ENCODE measurements at regions not wholly inside any gene's neighbourhood (a gene's known extent, or its start where the extent isn't known, plus 50 kb on each side); places are given as distances from the start of the nearest gene placed in this dataset.

DNA sequence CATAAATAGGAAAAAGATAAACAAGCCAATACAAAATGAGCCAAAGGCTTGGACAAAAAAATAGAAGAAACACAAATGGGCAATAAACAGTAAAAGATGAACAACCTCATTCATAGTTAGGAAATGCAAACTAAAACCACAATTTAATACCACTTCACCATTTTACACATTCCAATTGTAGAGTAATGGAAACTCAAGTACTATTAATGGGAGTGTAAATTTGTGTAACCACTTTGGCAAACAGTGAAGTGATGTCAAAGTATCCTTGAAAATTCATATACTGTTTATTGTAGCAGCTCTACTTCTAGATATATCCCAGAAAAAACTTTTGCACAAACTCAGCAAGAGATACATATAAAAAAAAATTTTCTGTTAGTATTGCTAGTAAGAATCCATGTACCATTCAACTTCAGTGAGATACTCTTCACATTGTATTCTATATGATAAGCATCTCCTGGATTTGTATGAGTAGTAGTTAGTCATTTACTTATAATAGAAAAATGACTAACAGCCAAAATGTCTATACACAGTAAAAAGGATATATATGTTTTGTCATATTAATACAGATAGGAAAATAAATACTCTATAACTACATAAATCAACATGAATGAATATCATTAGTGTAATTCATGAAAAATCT, 229.8 kb downstream of the DKK2 start (continued):
- TF ChIP-seq, protein P1, sequence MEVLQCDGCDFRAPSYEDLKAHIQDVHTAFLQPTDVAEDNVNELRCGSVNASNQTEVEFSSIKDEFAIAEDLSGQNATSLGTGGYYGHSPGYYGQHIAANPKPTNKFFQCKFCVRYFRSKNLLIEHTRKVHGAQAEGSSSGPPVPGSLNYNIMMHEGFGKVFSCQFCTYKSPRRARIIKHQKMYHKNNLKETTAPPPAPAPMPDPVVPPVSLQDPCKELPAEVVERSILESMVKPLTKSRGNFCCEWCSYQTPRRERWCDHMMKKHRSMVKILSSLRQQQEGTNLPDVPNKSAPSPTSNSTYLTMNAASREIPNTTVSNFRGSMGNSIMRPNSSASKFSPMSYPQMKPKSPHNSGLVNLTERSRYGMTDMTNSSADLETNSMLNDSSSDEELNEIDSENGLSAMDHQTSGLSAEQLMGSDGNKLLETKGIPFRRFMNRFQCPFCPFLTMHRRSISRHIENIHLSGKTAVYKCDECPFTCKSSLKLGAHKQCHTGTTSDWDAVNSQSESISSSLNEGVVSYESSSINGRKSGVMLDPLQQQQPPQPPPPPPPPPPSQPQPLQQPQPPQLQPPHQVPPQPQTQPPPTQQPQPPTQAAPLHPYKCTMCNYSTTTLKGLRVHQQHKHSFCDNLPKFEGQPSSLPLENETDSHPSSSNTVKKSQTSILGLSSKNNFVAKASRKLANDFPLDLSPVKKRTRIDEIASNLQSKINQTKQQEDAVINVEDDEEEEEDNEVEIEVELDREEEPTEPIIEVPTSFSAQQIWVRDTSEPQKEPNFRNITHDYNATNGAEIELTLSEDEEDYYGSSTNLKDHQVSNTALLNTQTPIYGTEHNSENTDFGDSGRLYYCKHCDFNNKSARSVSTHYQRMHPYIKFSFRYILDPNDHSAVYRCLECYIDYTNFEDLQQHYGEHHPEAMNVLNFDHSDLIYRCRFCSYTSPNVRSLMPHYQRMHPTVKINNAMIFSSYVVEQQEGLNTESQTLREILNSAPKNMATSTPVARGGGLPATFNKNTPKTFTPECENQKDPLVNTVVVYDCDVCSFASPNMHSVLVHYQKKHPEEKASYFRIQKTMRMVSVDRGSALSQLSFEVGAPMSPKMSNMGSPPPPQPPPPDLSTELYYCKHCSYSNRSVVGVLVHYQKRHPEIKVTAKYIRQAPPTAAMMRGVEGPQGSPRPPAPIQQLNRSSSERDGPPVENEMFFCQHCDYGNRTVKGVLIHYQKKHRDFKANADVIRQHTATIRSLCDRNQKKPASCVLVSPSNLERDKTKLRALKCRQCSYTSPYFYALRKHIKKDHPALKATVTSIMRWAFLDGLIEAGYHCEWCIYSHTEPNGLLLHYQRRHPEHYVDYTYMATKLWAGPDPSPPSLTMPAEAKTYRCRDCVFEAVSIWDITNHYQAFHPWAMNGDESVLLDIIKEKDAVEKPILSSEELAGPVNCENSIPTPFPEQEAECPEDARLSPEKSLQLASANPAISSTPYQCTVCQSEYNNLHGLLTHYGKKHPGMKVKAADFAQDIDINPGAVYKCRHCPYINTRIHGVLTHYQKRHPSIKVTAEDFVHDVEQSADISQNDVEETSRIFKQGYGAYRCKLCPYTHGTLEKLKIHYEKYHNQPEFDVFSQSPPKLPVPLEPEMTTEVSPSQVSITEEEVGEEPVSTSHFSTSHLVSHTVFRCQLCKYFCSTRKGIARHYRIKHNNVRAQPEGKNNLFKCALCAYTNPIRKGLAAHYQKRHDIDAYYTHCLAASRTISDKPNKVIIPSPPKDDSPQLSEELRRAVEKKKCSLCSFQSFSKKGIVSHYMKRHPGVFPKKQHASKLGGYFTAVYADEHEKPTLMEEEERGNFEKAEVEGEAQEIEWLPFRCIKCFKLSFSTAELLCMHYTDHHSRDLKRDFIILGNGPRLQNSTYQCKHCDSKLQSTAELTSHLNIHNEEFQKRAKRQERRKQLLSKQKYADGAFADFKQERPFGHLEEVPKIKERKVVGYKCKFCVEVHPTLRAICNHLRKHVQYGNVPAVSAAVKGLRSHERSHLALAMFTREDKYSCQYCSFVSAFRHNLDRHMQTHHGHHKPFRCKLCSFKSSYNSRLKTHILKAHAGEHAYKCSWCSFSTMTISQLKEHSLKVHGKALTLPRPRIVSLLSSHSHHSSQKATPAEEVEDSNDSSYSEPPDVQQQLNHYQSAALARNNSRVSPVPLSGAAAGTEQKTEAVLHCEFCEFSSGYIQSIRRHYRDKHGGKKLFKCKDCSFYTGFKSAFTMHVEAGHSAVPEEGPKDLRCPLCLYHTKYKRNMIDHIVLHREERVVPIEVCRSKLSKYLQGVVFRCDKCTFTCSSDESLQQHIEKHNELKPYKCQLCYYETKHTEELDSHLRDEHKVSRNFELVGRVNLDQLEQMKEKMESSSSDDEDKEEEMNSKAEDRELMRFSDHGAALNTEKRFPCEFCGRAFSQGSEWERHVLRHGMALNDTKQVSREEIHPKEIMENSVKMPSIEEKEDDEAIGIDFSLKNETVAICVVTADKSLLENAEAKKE (CRISPR knock-in tag; IDR thresholded peaks at IDR 0.05): no peak
- TF ChIP-seq, protein P2, sequence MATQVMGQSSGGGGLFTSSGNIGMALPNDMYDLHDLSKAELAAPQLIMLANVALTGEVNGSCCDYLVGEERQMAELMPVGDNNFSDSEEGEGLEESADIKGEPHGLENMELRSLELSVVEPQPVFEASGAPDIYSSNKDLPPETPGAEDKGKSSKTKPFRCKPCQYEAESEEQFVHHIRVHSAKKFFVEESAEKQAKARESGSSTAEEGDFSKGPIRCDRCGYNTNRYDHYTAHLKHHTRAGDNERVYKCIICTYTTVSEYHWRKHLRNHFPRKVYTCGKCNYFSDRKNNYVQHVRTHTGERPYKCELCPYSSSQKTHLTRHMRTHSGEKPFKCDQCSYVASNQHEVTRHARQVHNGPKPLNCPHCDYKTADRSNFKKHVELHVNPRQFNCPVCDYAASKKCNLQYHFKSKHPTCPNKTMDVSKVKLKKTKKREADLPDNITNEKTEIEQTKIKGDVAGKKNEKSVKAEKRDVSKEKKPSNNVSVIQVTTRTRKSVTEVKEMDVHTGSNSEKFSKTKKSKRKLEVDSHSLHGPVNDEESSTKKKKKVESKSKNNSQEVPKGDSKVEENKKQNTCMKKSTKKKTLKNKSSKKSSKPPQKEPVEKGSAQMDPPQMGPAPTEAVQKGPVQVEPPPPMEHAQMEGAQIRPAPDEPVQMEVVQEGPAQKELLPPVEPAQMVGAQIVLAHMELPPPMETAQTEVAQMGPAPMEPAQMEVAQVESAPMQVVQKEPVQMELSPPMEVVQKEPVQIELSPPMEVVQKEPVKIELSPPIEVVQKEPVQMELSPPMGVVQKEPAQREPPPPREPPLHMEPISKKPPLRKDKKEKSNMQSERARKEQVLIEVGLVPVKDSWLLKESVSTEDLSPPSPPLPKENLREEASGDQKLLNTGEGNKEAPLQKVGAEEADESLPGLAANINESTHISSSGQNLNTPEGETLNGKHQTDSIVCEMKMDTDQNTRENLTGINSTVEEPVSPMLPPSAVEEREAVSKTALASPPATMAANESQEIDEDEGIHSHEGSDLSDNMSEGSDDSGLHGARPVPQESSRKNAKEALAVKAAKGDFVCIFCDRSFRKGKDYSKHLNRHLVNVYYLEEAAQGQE (IDR thresholded peaks at IDR 0.05; ENCODE audit: unreplicated experiment): no peak
- TF ChIP-seq JUNB (IDR thresholded peaks at IDR 0.05; ENCODE audit: unreplicated experiment) (no peak), CREB1 (CRISPR knock-in tag; IDR thresholded peaks at IDR 0.05; ENCODE audit: low read depth) (no peak), STAT1 (IDR thresholded peaks at IDR 0.05; ENCODE audit: unreplicated experiment) (no peak)
- TF ChIP-seq, protein P3, sequence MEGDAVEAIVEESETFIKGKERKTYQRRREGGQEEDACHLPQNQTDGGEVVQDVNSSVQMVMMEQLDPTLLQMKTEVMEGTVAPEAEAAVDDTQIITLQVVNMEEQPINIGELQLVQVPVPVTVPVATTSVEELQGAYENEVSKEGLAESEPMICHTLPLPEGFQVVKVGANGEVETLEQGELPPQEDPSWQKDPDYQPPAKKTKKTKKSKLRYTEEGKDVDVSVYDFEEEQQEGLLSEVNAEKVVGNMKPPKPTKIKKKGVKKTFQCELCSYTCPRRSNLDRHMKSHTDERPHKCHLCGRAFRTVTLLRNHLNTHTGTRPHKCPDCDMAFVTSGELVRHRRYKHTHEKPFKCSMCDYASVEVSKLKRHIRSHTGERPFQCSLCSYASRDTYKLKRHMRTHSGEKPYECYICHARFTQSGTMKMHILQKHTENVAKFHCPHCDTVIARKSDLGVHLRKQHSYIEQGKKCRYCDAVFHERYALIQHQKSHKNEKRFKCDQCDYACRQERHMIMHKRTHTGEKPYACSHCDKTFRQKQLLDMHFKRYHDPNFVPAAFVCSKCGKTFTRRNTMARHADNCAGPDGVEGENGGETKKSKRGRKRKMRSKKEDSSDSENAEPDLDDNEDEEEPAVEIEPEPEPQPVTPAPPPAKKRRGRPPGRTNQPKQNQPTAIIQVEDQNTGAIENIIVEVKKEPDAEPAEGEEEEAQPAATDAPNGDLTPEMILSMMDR (conservative IDR thresholded peaks at IDR 0.05; ENCODE audit: low read depth in 2 of 2): no peak
- TF ChIP-seq, protein P4, sequence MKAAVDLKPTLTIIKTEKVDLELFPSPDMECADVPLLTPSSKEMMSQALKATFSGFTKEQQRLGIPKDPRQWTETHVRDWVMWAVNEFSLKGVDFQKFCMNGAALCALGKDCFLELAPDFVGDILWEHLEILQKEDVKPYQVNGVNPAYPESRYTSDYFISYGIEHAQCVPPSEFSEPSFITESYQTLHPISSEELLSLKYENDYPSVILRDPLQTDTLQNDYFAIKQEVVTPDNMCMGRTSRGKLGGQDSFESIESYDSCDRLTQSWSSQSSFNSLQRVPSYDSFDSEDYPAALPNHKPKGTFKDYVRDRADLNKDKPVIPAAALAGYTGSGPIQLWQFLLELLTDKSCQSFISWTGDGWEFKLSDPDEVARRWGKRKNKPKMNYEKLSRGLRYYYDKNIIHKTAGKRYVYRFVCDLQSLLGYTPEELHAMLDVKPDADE (IDR thresholded peaks at IDR 0.05): no peak

Data from GM23338 (cell line).